ENCODE measurements at regions not wholly inside any gene's neighbourhood (a gene's known extent, or its start where the extent isn't known, plus 50 kb on each side); places are given as distances from the start of the nearest gene placed in this dataset.

DNA sequence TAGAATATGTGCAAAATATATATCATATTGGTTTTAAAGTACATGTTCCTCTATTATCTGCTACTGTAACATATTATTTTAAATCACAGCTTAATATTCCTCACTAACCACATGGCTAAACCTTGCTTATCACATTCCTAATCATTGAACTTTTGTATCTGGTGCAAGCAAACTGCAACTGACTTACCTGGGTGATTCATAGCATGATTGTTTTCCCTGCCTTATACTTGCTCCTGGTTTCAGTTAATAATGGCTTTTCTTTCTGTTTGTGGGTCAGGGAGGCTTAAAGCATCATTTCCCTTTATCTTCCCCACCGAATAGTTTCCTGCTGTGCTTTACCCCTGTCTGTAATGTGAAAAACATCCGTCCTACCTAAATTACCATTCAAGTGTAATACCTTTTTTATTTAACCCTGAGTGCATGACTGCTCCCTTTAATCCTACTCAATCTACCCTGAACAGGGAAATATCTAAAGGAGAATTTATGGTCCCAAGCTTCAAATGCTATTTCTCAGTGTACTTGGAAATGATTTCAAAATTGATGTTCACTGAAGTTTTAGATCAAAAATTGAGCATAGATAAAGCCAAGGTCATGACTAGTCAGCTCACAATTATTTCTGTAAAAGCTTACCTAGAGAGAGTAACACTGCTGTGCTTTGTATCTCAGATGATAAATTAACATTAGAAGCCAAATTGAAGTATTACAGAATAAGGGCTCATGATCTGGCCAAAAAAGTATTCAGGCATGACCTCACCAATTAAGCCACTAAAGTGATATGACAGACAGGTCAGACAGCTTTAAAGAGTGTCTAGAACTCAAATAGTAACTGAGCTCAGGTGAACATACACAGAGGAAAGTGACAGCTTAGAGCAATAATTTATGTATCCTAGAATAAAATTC is 507.1 kb downstream of the BRINP3 start:
- TF ChIP-seq, protein P1, sequence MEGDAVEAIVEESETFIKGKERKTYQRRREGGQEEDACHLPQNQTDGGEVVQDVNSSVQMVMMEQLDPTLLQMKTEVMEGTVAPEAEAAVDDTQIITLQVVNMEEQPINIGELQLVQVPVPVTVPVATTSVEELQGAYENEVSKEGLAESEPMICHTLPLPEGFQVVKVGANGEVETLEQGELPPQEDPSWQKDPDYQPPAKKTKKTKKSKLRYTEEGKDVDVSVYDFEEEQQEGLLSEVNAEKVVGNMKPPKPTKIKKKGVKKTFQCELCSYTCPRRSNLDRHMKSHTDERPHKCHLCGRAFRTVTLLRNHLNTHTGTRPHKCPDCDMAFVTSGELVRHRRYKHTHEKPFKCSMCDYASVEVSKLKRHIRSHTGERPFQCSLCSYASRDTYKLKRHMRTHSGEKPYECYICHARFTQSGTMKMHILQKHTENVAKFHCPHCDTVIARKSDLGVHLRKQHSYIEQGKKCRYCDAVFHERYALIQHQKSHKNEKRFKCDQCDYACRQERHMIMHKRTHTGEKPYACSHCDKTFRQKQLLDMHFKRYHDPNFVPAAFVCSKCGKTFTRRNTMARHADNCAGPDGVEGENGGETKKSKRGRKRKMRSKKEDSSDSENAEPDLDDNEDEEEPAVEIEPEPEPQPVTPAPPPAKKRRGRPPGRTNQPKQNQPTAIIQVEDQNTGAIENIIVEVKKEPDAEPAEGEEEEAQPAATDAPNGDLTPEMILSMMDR (IDR thresholded peaks at IDR 0.05; ENCODE audit: insufficient read depth, low read length, poor library complexity, severe bottlenecking), result no peak
- no peaks in the 10 kb centered on the region for H3K27me3 ChIP-seq (replicated peaks; ENCODE audit: control insufficient read depth, insufficient read depth, low read length)
- H3K36me3 ChIP-seq (ENCODE audit: control insufficient read depth, insufficient read depth, low read length), result no peaks in the 10 kb centered on the region
- DNase-seq (ENCODE audit: extremely low read depth, insufficient read length), result no peak
- H3K4me3 ChIP-seq (replicated peaks; ENCODE audit: low read depth, low read length), result no peak overlapping the region

- no peaks in the 10 kb centered on the region for H3K36me3 ChIP-seq (ENCODE audit: control insufficient read depth, insufficient read depth, low read length)
- no peak overlapping the region for H3K4me3 ChIP-seq (replicated peaks; ENCODE audit: low read depth, low read length)
- no peaks in the 10 kb centered on the region for H3K27me3 ChIP-seq (replicated peaks; ENCODE audit: control insufficient read depth, insufficient read depth, low read length)
- DNase-seq (ENCODE audit: extremely low read depth, insufficient read length), result no peak
- TF ChIP-seq, protein P1 (IDR thresholded peaks at IDR 0.05; ENCODE audit: insufficient read depth, low read length, poor library complexity, severe bottlenecking), result no peak
Measured at GRCh38 chr1:189971656-189972055, 506.0 kb downstream of the BRINP3 start.

DNA sequence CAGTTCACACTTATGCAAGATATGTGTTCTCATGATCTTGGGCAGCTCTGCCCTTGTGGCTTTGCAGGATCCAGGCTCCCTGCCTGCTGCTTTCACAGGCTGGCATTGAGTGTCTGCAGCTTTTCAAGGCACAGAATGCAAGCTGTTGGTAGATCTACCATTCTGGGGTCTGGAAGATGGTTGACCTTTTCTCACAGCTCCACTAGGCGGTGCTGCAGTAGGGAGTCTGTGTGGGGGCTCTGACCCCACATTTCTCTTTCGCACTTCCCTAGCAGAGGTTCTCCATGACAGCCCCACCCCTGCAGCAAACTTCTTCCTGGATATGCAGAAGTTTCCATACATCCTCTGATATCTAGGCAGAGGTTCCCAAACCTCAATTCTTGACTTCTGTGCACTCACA is 500.5 kb downstream of the BRINP3 start:
- H3K36me3 ChIP-seq (ENCODE audit: control insufficient read depth, insufficient read depth, low read length), result no peaks in the 10 kb centered on the region
- no peak for DNase-seq (ENCODE audit: extremely low read depth, insufficient read length)
- TF ChIP-seq, protein P1 (IDR thresholded peaks at IDR 0.05; ENCODE audit: insufficient read depth, low read length, poor library complexity, severe bottlenecking), result no peak
- no peaks in the 10 kb centered on the region for H3K27me3 ChIP-seq (replicated peaks; ENCODE audit: control insufficient read depth, insufficient read depth, low read length)
- H3K4me3 ChIP-seq (replicated peaks; ENCODE audit: low read depth, low read length), result no peak overlapping the region

DNA sequence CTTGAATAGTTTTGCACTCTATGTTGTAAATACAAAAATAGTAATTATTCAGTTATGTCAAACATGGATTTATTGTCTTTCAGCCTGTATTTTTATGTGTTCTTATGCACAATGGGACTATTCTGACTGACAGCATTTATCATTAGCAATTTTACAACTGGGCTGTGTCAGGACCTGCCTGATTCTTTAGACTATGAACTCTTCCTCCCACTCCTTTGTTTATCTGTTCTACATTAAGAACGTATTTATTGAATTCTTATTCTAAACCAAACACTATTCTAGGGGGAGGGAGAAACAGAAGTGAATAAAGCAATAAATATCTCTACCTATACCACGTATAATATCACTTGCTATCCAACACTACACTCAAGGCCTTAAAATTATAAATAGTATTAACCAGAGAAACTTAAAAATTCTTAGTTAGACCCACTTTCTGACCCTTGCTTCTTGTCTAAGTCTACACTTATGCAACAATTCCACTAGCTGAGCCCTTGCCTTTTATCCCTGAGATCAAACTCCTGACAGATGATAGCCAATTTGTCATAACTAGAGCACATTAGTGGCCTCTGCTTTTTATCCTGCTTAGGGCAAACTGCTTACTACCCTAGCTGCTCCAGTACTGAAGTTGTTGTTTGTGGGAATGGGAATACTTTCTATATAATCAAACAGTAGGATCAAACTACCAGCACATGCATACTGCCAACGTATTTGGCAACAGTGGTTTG is 494.3 kb downstream of the BRINP3 start:
- no peak overlapping the region for H3K4me3 ChIP-seq (replicated peaks; ENCODE audit: low read depth, low read length)
- TF ChIP-seq, protein P1 (IDR thresholded peaks at IDR 0.05; ENCODE audit: insufficient read depth, low read length, poor library complexity, severe bottlenecking), result no peak
- no peaks in the 10 kb centered on the region for H3K27me3 ChIP-seq (replicated peaks; ENCODE audit: control insufficient read depth, insufficient read depth, low read length)
- DNase-seq (ENCODE audit: extremely low read depth, insufficient read length), result no peak
- no peaks in the 10 kb centered on the region for H3K36me3 ChIP-seq (ENCODE audit: control insufficient read depth, insufficient read depth, low read length)

- H3K4me3 ChIP-seq (replicated peaks; ENCODE audit: low read depth, low read length), result no peak overlapping the region
- TF ChIP-seq, protein P1 (IDR thresholded peaks at IDR 0.05; ENCODE audit: insufficient read depth, low read length, poor library complexity, severe bottlenecking), result no peak
- DNase-seq (ENCODE audit: extremely low read depth, insufficient read length), result no peak
- H3K36me3 ChIP-seq (ENCODE audit: control insufficient read depth, insufficient read depth, low read length), result no peaks in the 10 kb centered on the region
- no peaks in the 10 kb centered on the region for H3K27me3 ChIP-seq (replicated peaks; ENCODE audit: control insufficient read depth, insufficient read depth, low read length)
Measured at GRCh38 chr1:189986516-189986915, 491.1 kb downstream of the BRINP3 start.

All from GM06990 (cell line).